Aorta (tissue), 5 donors: ENCODE measurements at regions not wholly inside any gene's neighbourhood (a gene's known extent, or its start where the extent isn't known, plus 50 kb on each side); places are given as distances from the start of the nearest gene placed in this dataset.

Source experiments
- ATAC-seq: fragments of 200-7000 bp; cut with Tn5 transposase; one replicate; pipeline ENCODE4 v1.9.1; 2022; ENCODE audit warnings: moderate library complexity; ENCODE audit not compliant: low FRiP score
- DNase-seq, 2 donors: peaks; one replicate each; pipeline ENCODE4 v3.0.0-alpha.2; 2020
- H3K27ac ChIP-seq, 2 donors: one replicate each; pipeline ENCODE4 v1.5.1; 2013; ENCODE audit warnings: low read length in 2 of 2, mild to moderate bottlenecking in 2 of 2, moderate library complexity in 2 of 2, control low read depth in 1 of 2, inconsistent platforms in 1 of 2, low read depth in 1 of 2
- H3K27me3 ChIP-seq, 2 donors: one replicate each; pipeline ENCODE4 v1.6.1; 2013; ENCODE audit warnings: control low read depth in 1 of 2, low read length in 1 of 2, mild to moderate bottlenecking in 1 of 2, moderate library complexity in 1 of 2; ENCODE audit not compliant: insufficient read depth in 2 of 2, control insufficient read depth in 1 of 2
- H3K36me3 ChIP-seq, 2 donors: one replicate each; pipeline ENCODE4 v1.6.1; 2013; ENCODE audit warnings: control low read depth in 1 of 2, low read length in 1 of 2, mild to moderate bottlenecking in 1 of 2; ENCODE audit not compliant: insufficient read depth in 2 of 2, control insufficient read depth in 1 of 2
- H3K4me1 ChIP-seq, 2 donors: one replicate each; pipeline ENCODE4 v1.6.1; 2013; ENCODE audit warnings: low read length in 2 of 2, control low read depth in 1 of 2, mild to moderate bottlenecking in 1 of 2, moderate library complexity in 1 of 2; ENCODE audit not compliant: insufficient read depth in 2 of 2, control insufficient read depth in 1 of 2
- H3K4me3 ChIP-seq, 2 donors: one replicate each; pipeline ENCODE4 v1.5.1; 2013; ENCODE audit warnings: low read length in 2 of 2, control low read depth in 1 of 2, mild to moderate bottlenecking in 1 of 2
- H3K9me3 ChIP-seq: one replicate; pipeline ENCODE4 v1.6.1; 2013; ENCODE audit warnings: mild to moderate bottlenecking, low read length; ENCODE audit not compliant: control insufficient read depth
- WGBS, 2 donors: extraction: QIAGEN DNeasy Blood & Tissue Kit; methylation state at CpG; one replicate each; pipeline ENCODE4 v1.1.7; 2013; 5-methylcytosine and 5-hydroxymethylcytosine counted together
- intact Hi-C, 2 donors: fragments of 100-400 bp; cut with DNase I; formaldehyde crosslinking; loops; one replicate each; pipeline versions ENCODE4 v1.14.2 to v1.15.0; 2022
- donor health status: healthy with polysubstance abuse.
- donor health status: Bipolar disorder and iron deficiency.
- donor health status: DM: no; HTN: no; CAD: no.
- donor health status: DM: no; HTN: no; CAD: no.
- donor health status: DM: yes; HTN: yes; CAD: no.

DNA sequence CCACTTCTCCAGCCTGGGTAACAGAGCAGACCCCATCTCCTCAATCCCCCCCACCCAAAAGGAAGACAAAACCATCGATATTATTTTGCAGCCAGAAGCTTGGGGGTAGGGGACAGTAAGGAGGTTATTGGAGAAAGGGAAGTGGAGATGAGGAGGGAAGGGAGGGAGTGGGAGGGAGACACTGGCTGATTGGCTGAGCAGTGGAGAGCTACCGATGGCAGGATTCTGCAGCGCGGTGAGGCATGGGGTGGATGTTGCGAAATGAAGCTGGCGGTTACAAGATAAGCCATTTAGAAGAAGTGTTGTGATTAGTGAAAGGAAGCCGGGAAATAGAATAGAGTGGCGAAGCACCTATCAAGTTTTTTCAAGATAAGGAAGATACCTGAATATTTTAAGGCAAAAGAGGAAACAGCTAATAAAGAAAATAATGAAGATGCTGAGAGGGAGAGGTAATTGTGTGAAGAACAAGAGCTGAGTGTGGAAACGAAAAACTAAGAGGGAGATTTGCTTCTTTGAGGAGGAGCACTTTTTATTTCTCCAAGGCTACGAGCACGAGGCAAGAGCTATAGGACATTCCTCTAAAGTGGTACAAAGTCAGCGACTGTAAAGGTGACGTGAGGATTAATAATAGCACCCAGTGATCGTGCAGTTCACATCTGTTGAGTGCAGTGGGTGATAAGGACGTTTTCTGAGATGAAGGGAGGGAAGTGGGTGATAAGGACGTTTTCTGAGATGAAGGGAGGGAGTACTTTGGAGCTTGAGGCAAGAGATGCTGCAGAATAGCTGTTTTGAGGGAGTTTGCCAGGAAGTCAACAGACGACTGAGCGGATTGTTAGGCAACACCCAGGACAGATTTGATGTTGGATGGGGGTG, 103.2 kb upstream of the KIF26B start:
- H3K27ac ChIP-seq, result no peak overlapping the region
- ATAC-seq (no peak), DNase-seq (peak in 1 of 2 donors; percentile 64)
- H3K4me3 ChIP-seq, result no peak overlapping the region
- WGBS, 2 donors, result 59 to 71% methylated on average over 18 of the region's 18 CpGs
- H3K9me3 ChIP-seq, result peaks cover 2% of the 10 kb centered on the region
- no peaks in the 10 kb centered on the region for H3K27me3 ChIP-seq
- H3K36me3 ChIP-seq, result peaks cover 0 to 2% of the 10 kb centered on the region in 2 donors
- intact Hi-C loops, result no loop called here
- no peaks in the 10 kb centered on the region for H3K4me1 ChIP-seq

DNA sequence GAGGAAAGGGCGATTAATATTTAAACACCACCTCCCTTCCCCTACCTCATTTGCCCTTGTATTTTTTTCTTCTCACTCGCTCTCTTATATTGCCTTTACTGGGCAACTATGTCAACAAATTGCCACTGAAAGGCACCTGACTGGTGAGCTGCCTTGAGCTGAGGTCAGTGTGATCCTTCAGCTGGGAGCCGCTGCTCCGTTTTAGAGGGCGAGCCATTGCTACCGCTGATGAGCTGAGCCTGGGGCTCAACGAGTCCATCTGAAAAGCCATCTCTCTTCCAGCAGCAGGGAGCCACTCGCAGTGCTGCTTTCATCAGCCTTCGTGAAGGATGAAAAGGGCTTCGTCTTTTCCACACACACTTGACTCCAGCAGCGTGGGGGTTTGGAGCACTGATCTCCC, 108.0 kb upstream of the KIF26B start:
- intact Hi-C loops, result no loop called here
- H3K27me3 ChIP-seq, result no peaks in the 10 kb centered on the region
- ATAC-seq (no peak), DNase-seq (no peak)
- no peak overlapping the region for H3K27ac ChIP-seq
- no peaks in the 10 kb centered on the region for H3K36me3 ChIP-seq
- no peaks in the 10 kb centered on the region for H3K9me3 ChIP-seq
- 78 to 86% methylated on average over 11 of the region's 11 CpGs for WGBS, 2 donors
- H3K4me1 ChIP-seq, result no peaks in the 10 kb centered on the region
- H3K4me3 ChIP-seq, result no peak overlapping the region

DNA sequence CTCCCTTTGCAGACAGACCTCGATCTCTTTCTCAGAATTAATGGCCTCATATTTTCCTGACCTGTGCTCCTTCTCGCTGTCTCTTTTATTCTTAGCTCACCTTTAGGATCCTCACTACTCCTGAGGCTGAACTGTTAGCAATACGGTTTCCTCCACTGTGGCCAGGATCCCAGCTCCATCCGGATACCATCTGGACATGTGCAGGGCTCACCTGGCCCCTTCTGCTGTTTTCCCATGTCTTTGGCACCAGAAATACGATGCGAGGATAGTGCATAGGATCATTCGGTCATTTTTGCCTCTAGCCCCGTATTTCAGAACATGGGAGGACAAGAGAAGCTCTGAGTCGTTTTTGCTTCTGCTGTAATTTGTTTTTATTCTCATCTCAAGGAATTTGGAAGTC, 108.5 kb upstream of the KIF26B start:
- Histone ChIP-seq H3K27ac (no peak overlapping the region), H3K9me3 (no peaks in the 10 kb centered on the region), H3K4me1 (no peaks in the 10 kb centered on the region), H3K36me3 (no peaks in the 10 kb centered on the region), H3K27me3 (no peaks in the 10 kb centered on the region), H3K4me3 (no peak overlapping the region)
- DNase-seq (no peak), ATAC-seq (no peak)
- 90 to 91% methylated on average over 9 of the region's 9 CpGs for WGBS, 2 donors
- intact Hi-C loops, result no loop called here

DNA sequence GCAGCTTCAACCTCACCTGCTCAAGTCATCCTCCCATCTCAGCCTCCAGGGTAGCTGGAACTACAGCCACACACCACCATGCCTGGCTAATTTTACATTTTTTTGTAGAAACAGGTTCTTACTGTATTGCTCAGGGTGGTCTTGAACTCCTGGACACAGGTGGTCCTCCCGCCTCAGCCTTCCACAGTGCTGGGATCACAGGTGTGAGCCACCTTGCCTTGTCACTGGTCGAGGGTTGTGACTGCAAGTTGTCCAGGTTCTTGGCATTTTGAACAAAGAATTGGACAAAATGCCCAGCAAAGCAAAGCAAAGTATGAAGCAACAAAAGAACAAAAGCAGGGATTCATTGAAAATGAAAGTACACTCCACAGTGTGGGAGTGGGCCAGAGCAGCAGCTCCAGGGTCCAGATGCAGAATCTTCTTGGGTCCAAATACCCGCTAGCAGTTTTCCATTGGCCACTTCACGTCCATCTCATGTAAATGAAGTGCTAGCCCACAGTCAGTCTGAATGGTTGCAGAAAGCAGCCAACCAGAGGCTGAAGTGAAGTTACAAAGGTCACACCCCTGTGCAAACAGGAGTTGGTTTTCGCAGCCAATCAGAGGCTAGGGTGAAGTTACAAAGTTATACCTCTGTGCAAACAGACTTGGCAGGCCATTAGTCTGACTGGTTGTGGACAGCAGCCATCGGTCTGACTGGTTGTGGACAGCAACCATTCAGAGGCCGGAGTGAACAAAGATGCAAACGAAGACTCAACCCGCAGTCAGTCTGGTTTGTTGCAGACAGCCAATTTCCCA, 109.5 kb upstream of the KIF26B start:
- ATAC-seq, result no peak
- DNase-seq, result peak in 1 of 2 donors; percentile 47
- no peaks in the 10 kb centered on the region for H3K4me1 ChIP-seq
- intact Hi-C loops, result no loop called here
- no peak overlapping the region for H3K4me3 ChIP-seq
- no peaks in the 10 kb centered on the region for H3K27me3 ChIP-seq
- H3K9me3 ChIP-seq, result no peaks in the 10 kb centered on the region
- H3K27ac ChIP-seq, result no peak overlapping the region
- no peaks in the 10 kb centered on the region for H3K36me3 ChIP-seq
- WGBS, 2 donors, result 48 to 74% methylated on average over 9 of the region's 9 CpGs

DNA sequence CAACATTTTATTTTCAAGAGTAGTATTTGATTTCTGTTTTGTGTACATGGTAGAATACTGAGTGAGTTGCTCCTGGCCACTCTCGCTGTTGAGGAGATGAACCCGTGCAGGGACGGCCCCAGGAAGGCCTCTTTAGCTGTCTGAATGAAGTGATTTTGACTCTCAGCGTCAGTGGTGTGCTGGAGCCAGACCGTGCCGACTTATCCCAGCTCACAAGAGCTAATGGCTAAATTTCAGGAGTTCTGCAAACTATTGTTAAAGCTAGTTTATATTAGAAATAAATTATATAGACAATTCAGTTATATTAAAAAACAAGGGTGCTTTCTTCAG, 111.2 kb upstream of the KIF26B start:
- Histone ChIP-seq H3K9me3 (no peaks in the 10 kb centered on the region), H3K4me1 (no peaks in the 10 kb centered on the region), H3K4me3 (no peak overlapping the region), H3K27ac (no peak overlapping the region), H3K27me3 (no peaks in the 10 kb centered on the region), H3K36me3 (no peaks in the 10 kb centered on the region)
- intact Hi-C loops, result loop anchor here (2.0 to 5.0 kb wide), 5 partner anchors 71 to 441 kb away; partner anchors contain the start of gene HNRNPU (in 2 of the 2)
- DNase-seq, result no peak
- no peak for ATAC-seq
- 51 to 78% methylated on average over 6 of the region's 6 CpGs for WGBS, 2 donors

DNA sequence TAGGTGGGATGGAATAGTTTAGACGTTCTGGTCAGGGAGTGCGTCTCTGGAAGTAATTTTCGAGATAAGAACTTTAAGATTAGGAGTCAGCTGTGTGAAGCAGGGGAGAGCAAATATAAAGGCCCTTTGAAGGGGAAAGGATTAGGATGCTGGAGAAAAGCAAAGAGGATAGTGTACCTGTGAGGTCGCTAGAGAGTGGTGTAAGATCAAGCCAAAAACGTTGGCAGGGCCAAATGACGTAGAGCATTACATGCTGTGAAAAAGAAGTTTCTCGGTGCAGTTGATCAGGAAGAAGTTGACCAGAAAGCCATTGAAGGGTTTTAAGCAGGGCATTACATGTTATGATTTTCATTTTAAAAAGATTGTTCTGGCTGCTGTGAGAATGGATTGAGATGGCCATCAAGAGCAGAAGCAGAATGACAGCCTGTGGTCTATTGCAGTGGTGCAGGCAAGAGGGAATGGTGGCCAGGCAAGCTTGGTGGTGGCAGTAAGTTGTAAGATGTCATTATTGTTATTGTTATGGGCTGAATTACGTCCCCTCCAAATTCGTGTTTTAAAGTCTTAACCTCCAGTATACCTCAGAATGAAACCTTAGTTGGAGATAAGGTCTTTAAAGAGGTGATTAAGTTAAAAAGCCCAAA, 113.6 kb upstream of the KIF26B start:
- ATAC-seq (no peak), DNase-seq (no peak)
- Histone ChIP-seq H3K4me3 (no peak overlapping the region), H3K27me3 (no peaks in the 10 kb centered on the region), H3K4me1 (no peaks in the 10 kb centered on the region), H3K36me3 (no peaks in the 10 kb centered on the region), H3K27ac (no peak overlapping the region), H3K9me3 (no peaks in the 10 kb centered on the region)
- 75 to 83% methylated on average over 9 of the region's 9 CpGs for WGBS, 2 donors
- intact Hi-C loops, result loop anchor here (5.0 kb wide), 4 partner anchors 69 to 439 kb away; partner anchors contain the start of gene HNRNPU (in 1 of the 2)

DNA sequence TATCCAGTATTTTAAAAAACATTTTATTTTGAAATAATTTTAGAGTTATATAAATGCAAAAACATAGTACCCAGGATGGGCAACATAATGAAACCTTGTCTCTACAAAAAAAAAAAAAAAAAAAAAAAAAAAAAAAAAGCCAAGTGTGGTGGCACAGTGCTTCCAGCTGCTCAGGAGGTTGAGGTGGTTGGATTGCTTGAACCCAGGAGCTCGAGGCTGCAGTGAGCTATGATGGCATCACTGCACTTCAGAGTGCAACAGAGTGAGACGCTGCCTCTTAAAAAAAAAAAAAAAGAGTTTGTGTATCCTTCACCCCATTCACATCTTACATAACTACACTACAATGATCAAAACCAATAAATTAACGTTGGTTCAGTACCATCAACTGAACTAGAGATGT, 115.6 kb upstream of the KIF26B start:
- no peaks in the 10 kb centered on the region for H3K9me3 ChIP-seq
- no peak overlapping the region for H3K27ac ChIP-seq
- H3K36me3 ChIP-seq, result no peaks in the 10 kb centered on the region
- intact Hi-C loops, result no loop called here
- no peaks in the 10 kb centered on the region for H3K27me3 ChIP-seq
- DNase-seq, result no peak
- H3K4me1 ChIP-seq, result no peaks in the 10 kb centered on the region
- no peak for ATAC-seq
- no peak overlapping the region for H3K4me3 ChIP-seq
- WGBS, 2 donors, result 81 to 90% methylated on average over 3 of the region's 3 CpGs

DNA sequence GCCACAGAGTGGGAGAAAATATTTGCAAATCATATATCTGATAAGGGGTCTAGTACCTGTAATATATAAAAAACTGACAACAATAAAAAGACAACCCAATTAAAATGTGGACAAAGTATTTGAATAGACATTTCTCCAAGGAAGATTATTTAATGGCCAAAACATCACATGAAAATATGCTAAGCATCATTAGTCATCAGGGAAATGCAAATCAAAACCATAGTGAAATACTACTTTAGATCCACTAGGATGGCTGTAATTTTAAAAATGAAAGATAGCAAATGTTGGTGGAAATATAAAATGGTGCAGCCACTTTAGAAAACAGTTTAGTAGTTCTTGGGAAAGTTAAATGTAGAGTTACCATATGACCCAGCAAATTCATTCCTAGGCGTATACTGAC, 118.7 kb upstream of the KIF26B start:
- Histone ChIP-seq H3K4me1 (no peaks in the 10 kb centered on the region), H3K27me3 (no peaks in the 10 kb centered on the region), H3K9me3 (no peaks in the 10 kb centered on the region), H3K36me3 (no peaks in the 10 kb centered on the region), H3K4me3 (no peak overlapping the region), H3K27ac (no peak overlapping the region)
- no peak for ATAC-seq
- intact Hi-C loops, result no loop called here
- 96 to 97% methylated on average over 1 of the region's 1 CpG for WGBS, 2 donors
- DNase-seq, result no peak
